MG63 (cell line): ENCODE measurements at regions not wholly inside any gene's neighbourhood (a gene's known extent, or its start where the extent isn't known, plus 50 kb on each side); places are given as distances from the start of the nearest gene placed in this dataset.

Source experiments
- DNase-seq: peaks from one replicate; pipeline ENCODE4 v3.0.0-alpha.2; 2020
- H3K27me3 ChIP-seq: fragments of 250-450 bp; sonication (Bioruptor Pico); 2 replicates; pipeline ENCODE4 v1.5.1; 2020; ENCODE audit warnings: mild to moderate bottlenecking, moderate library complexity
- H3K36me3 ChIP-seq: fragments of 250-450 bp; sonication (Bioruptor Pico); 2 replicates; pipeline ENCODE4 v1.5.1; 2020; ENCODE audit warnings: mild to moderate bottlenecking, moderate library complexity
- H3K4me3 ChIP-seq: fragments of 250-450 bp; sonication (Bioruptor Pico); 2 replicates; pipeline ENCODE4 v1.5.1; 2020; ENCODE audit warnings: mild to moderate bottlenecking, moderate library complexity
- H3K9me3 ChIP-seq: fragments of 250-450 bp; sonication (Bioruptor Pico); 2 replicates; pipeline ENCODE4 v1.5.1; 2020; ENCODE audit warnings: mild to moderate bottlenecking, moderate library complexity

GRCh38 chr4:112975567-112976355 is 73.7 kb upstream of the ANK2 start:
- no peak for DNase-seq
- no peak overlapping the region for H3K4me3 ChIP-seq
- H3K27me3 ChIP-seq: no peaks in the 10 kb centered on the region

GRCh38 chr4:112978691-112979472 is 70.6 kb upstream of the ANK2 start:
- no peak overlapping the region for H3K4me3 ChIP-seq
- H3K27me3 ChIP-seq: no peaks in the 10 kb centered on the region
- no peaks in the 10 kb centered on the region for H3K9me3 ChIP-seq
- DNase-seq: no peak
- H3K36me3 ChIP-seq: no peaks in the 10 kb centered on the region

More at GRCh38 chr4:112975567-112976355, 73.7 kb upstream of the ANK2 start:
- no peaks in the 10 kb centered on the region for H3K9me3 ChIP-seq
- no peaks in the 10 kb centered on the region for H3K36me3 ChIP-seq

GRCh38 chr4:112979881-112980421 is 69.5 kb upstream of the ANK2 start:
- H3K36me3 ChIP-seq: no peaks in the 10 kb centered on the region
- H3K4me3 ChIP-seq: no peak overlapping the region
- DNase-seq: no peak
- H3K27me3 ChIP-seq: no peaks in the 10 kb centered on the region
- H3K9me3 ChIP-seq: no peaks in the 10 kb centered on the region

- H3K9me3 ChIP-seq: no peaks in the 10 kb centered on the region
- H3K4me3 ChIP-seq: no peak overlapping the region
- DNase-seq: no peak
- no peaks in the 10 kb centered on the region for H3K36me3 ChIP-seq
- no peaks in the 10 kb centered on the region for H3K27me3 ChIP-seq
Observed at GRCh38 chr4:112982680-112983079, 66.8 kb upstream of the ANK2 start.

GRCh38 chr4:112994732-112995464 is 54.6 kb upstream of the ANK2 start:
- H3K36me3 ChIP-seq: no peaks in the 10 kb centered on the region
- no peak for DNase-seq
- no peak overlapping the region for H3K4me3 ChIP-seq
- no peaks in the 10 kb centered on the region for H3K27me3 ChIP-seq
- no peaks in the 10 kb centered on the region for H3K9me3 ChIP-seq
